Chondrocyte (in vitro differentiated cells): ENCODE measurements at regions not wholly inside any gene's neighbourhood (a gene's known extent, or its start where the extent isn't known, plus 50 kb on each side); places are given as distances from the start of the nearest gene placed in this dataset.

Source experiments
- DNase-seq: peaks from one replicate; pipeline ENCODE4 v3.0.0; 2021; ENCODE audit warnings: mixed read lengths, low spot score
- H3K27ac Mint-ChIP-seq: one replicate; pipeline ENCODE4 v1.8.0; 2021; ENCODE audit warnings: mild to moderate bottlenecking, moderate library complexity, mixed read lengths; ENCODE audit not compliant: unreplicated experiment
- H3K27me3 Mint-ChIP-seq: 2 replicates; pipeline ENCODE4 v1.8.0; 2021; ENCODE audit warnings: low read depth, mixed read lengths
- H3K36me3 Mint-ChIP-seq: 2 replicates; pipeline ENCODE4 v1.8.0; 2021; ENCODE audit warnings: low read depth, mixed read lengths
- H3K4me1 Mint-ChIP-seq: 2 replicates; pipeline ENCODE4 v1.8.0; 2021; ENCODE audit warnings: low read depth, mild to moderate bottlenecking, mixed read lengths
- H3K4me3 Mint-ChIP-seq: one replicate; pipeline ENCODE4 v1.8.0; 2021; ENCODE audit warnings: mild to moderate bottlenecking, moderate library complexity, mixed read lengths; ENCODE audit not compliant: unreplicated experiment
- H3K9me3 Mint-ChIP-seq: 2 replicates; pipeline ENCODE4 v1.8.0; 2021; ENCODE audit warnings: low read depth, mixed read lengths
- TF ChIP-seq, protein P1 (sequence below): fragments of 200-600 bp; sonication (generic); IDR thresholded peaks from 2 replicates; pipeline ENCODE4 v1.5.0; 2021; ENCODE audit warnings: antibody characterized with exemption, mild to moderate bottlenecking, moderate library complexity

DNA sequence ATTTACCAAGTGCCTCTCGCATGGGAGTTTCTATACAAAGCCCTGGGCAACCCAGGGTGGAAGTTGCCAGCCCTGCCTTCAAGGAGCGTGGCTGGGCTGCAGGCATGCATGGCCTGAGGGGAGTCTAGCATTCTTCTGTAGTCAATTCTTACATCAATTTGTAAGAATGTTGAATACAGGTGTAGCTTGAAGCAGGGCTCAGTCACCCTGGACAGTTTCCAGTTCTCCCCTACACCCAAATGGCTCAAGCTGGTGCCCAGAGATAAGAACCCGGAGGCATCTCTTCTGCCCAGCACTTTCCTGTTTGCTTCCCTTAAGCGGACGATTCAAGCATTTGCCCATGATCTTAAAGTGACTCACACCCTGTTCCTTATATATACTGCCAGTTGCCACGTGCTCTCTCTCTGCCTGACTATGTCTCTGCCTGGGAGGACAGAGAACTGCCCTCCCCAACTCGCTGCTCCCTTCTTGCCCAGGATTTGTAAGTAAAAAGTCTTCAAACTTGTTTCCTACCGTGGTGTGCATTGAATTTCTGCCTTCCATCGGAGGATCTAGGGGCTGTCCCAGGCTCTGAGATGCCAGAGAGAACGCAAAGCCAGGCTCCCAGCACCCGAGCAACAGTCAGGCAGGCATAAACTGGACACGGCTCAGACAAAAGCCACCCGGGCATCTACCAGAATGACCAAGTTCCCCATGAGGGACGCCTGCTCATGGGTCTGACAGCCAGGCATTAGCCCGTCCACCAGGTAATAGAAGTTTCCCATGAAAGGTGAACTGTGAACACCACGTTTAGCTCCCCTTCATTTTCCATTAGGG, 50.9 kb upstream of the AJAP1 start:
- no peaks in the 10 kb centered on the region for H3K36me3 Mint-ChIP-seq
- H3K4me3 Mint-ChIP-seq, result no peak overlapping the region
- TF ChIP-seq, protein P1, sequence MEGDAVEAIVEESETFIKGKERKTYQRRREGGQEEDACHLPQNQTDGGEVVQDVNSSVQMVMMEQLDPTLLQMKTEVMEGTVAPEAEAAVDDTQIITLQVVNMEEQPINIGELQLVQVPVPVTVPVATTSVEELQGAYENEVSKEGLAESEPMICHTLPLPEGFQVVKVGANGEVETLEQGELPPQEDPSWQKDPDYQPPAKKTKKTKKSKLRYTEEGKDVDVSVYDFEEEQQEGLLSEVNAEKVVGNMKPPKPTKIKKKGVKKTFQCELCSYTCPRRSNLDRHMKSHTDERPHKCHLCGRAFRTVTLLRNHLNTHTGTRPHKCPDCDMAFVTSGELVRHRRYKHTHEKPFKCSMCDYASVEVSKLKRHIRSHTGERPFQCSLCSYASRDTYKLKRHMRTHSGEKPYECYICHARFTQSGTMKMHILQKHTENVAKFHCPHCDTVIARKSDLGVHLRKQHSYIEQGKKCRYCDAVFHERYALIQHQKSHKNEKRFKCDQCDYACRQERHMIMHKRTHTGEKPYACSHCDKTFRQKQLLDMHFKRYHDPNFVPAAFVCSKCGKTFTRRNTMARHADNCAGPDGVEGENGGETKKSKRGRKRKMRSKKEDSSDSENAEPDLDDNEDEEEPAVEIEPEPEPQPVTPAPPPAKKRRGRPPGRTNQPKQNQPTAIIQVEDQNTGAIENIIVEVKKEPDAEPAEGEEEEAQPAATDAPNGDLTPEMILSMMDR, result no peak
- H3K4me1 Mint-ChIP-seq, result no peaks in the 10 kb centered on the region
- no peak overlapping the region for H3K27ac Mint-ChIP-seq
- peaks cover 22% of the 10 kb centered on the region for H3K9me3 Mint-ChIP-seq
- DNase-seq, result no peak
- peaks cover 5% of the 10 kb centered on the region for H3K27me3 Mint-ChIP-seq
